ENCODE measurements at regions not wholly inside any gene's neighbourhood (a gene's known extent, or its start where the extent isn't known, plus 50 kb on each side); places are given as distances from the start of the nearest gene placed in this dataset.

DNA sequence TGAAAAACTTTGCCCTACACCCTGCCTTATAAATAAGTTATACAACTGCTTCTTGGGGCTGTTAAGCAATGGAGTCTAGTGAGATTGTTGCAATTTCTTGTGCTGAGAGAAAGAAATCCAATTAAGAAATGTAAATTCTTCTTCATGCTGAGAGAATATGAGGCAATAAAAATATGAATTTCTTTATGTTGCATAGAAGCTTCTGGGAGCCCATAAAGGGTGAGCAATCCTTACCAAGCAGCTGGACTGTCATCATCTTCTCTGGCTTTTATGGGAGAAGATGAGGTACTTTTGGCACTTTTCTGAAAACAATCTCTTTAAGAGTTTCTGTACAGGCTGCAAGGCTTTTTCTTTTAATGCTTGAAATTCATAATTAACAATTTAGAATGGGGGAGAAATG is 204.3 kb downstream of the DMRTA1 start:
- Histone ChIP-seq H3K27me3 (ENCODE audit: control insufficient read depth, extremely low read depth, insufficient read depth, low read length) (no peaks in the 10 kb centered on the region), H2AFZ (ENCODE audit: control insufficient read depth, low read length) (no peak overlapping the region), H3K79me2 (ENCODE audit: control insufficient read depth, insufficient read depth, low read length) (no peaks in the 10 kb centered on the region), H3K4me3 (ENCODE audit: control insufficient read depth in 2 of 3, extremely low read depth in 1 of 3, insufficient read depth in 2 of 3, low read depth in 1 of 3, low read length in 3 of 3) (no peak overlapping the region), H3K9me1 (ENCODE audit: control insufficient read depth, extremely low read depth, insufficient read depth, low read length) (no peaks in the 10 kb centered on the region), H3K9ac (ENCODE audit: control insufficient read depth, extremely low read depth, insufficient read depth, low read length) (no peak overlapping the region), H3K4me2 (ENCODE audit: control insufficient read depth, extremely low read depth, insufficient read depth, low read depth, low read length) (no peak overlapping the region), H3K4me1 (ENCODE audit: control insufficient read depth, extremely low read depth, insufficient read depth, low read length) (no peaks in the 10 kb centered on the region), H4K20me1 (ENCODE audit: control insufficient read depth, extremely low read depth, insufficient read depth, low read length) (no peaks in the 10 kb centered on the region), H3K36me3 (ENCODE audit: control insufficient read depth in 2 of 2, extremely low read depth in 1 of 2, insufficient read depth in 2 of 2, low read length in 2 of 2) (no peaks in the 10 kb centered on the region), H3K9me3 (ENCODE audit: control insufficient read depth, low read depth, low read length) (no peaks in the 10 kb centered on the region), H3K27ac (ENCODE audit: control insufficient read depth, insufficient read depth, low read length) (no peak overlapping the region)
- DNase-seq (ENCODE audit: low read depth, low spot score): no peak
- no peak for TF ChIP-seq EZH2 (IDR thresholded peaks at IDR 0.05; ENCODE audit: low read length)
- no peak for TF ChIP-seq CTCF (optimal IDR thresholded peaks at IDR 0.05 in 1 of 3, IDR thresholded peaks at IDR 0.05 in 1 of 3, conservative IDR thresholded peaks at IDR 0.05 in 1 of 3; ENCODE audit: extremely low read depth in 1 of 3, insufficient read depth in 2 of 3, low read length in 3 of 3)
- dilution Hi-C loops (cut with MboI; ENCODE audit: extremely low pct_ligation_motif_present, low sequenced_read_pairs): no loop called here
- no peak for FAIRE-seq

DNA sequence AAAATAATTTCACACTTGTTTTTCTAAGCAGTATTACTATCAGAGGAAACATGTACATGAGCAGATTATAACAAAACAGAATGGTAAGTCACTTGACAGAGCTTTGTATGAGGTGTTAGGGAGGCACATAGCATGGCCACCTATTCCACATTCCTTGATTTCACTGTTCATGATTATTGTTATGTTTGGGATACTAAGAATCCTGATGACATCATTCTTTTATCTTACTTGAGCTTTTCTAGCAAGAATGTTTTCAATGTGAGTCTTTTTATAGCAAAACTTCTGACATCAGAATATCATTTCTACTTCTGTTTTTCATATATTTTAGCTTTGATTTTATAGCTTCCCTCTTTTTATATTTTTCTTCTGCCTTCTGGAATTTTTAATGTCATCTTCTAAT is 208.2 kb downstream of the DMRTA1 start:
- H3K9me1 ChIP-seq (ENCODE audit: control insufficient read depth, extremely low read depth, insufficient read depth, low read length): no peaks in the 10 kb centered on the region
- no peaks in the 10 kb centered on the region for H3K79me2 ChIP-seq (ENCODE audit: control insufficient read depth, insufficient read depth, low read length)
- H3K4me3 ChIP-seq (ENCODE audit: control insufficient read depth in 2 of 3, extremely low read depth in 1 of 3, insufficient read depth in 2 of 3, low read depth in 1 of 3, low read length in 3 of 3): no peak overlapping the region
- H3K9me3 ChIP-seq (ENCODE audit: control insufficient read depth, low read depth, low read length): no peaks in the 10 kb centered on the region
- FAIRE-seq (no peak), DNase-seq (ENCODE audit: low read depth, low spot score) (no peak)
- no peak overlapping the region for H3K27ac ChIP-seq (ENCODE audit: control insufficient read depth, insufficient read depth, low read length)
- no peaks in the 10 kb centered on the region for H4K20me1 ChIP-seq (ENCODE audit: control insufficient read depth, extremely low read depth, insufficient read depth, low read length)
- H3K27me3 ChIP-seq (ENCODE audit: control insufficient read depth, extremely low read depth, insufficient read depth, low read length): no peaks in the 10 kb centered on the region
- H3K9ac ChIP-seq (ENCODE audit: control insufficient read depth, extremely low read depth, insufficient read depth, low read length): no peak overlapping the region
- no peaks in the 10 kb centered on the region for H3K36me3 ChIP-seq (ENCODE audit: control insufficient read depth in 2 of 2, extremely low read depth in 1 of 2, insufficient read depth in 2 of 2, low read length in 2 of 2)
- no peak for TF ChIP-seq EZH2 (IDR thresholded peaks at IDR 0.05; ENCODE audit: low read length)
- dilution Hi-C loops (cut with MboI; ENCODE audit: extremely low pct_ligation_motif_present, low sequenced_read_pairs): no loop called here
- H3K4me2 ChIP-seq (ENCODE audit: control insufficient read depth, extremely low read depth, insufficient read depth, low read depth, low read length): no peak overlapping the region
- H2AFZ ChIP-seq (ENCODE audit: control insufficient read depth, low read length): no peak overlapping the region
- no peaks in the 10 kb centered on the region for H3K4me1 ChIP-seq (ENCODE audit: control insufficient read depth, extremely low read depth, insufficient read depth, low read length)

DNA sequence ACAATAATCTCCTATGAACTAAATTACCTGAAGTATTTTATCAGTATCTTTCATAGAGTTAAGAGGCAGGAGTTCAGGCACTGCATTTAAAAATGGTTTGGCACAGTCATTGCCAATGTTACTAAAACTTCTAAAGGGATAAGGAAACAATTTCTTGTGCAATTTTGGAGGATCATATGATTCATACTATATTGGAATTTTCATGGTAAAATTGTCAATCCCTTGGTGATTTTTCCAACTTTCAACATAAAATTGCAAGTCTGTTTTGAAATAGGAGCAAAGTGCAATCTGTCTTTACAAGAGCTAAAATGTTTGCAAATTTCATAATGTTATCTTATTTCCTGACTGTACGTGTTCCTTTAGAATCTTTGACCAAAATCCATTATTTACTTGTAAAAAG is 211.1 kb downstream of the DMRTA1 start:
- no peak overlapping the region for H3K9ac ChIP-seq (ENCODE audit: control insufficient read depth, extremely low read depth, insufficient read depth, low read length)

More for the DNA sequence above, 211.1 kb downstream of the DMRTA1 start:
- DNase-seq (ENCODE audit: low read depth, low spot score) (no peak), FAIRE-seq (no peak)
- H3K4me3 ChIP-seq (ENCODE audit: control insufficient read depth in 2 of 3, extremely low read depth in 1 of 3, insufficient read depth in 2 of 3, low read depth in 1 of 3, low read length in 3 of 3): no peak overlapping the region
- dilution Hi-C loops (cut with MboI; ENCODE audit: extremely low pct_ligation_motif_present, low sequenced_read_pairs): no loop called here
- H3K9me3 ChIP-seq (ENCODE audit: control insufficient read depth, low read depth, low read length): no peaks in the 10 kb centered on the region
- no peaks in the 10 kb centered on the region for H3K9me1 ChIP-seq (ENCODE audit: control insufficient read depth, extremely low read depth, insufficient read depth, low read length)
- H3K79me2 ChIP-seq (ENCODE audit: control insufficient read depth, insufficient read depth, low read length): no peaks in the 10 kb centered on the region
- H4K20me1 ChIP-seq (ENCODE audit: control insufficient read depth, extremely low read depth, insufficient read depth, low read length): no peaks in the 10 kb centered on the region
- H3K4me2 ChIP-seq (ENCODE audit: control insufficient read depth, extremely low read depth, insufficient read depth, low read depth, low read length): no peak overlapping the region
- H3K36me3 ChIP-seq (ENCODE audit: control insufficient read depth in 2 of 2, extremely low read depth in 1 of 2, insufficient read depth in 2 of 2, low read length in 2 of 2): no peaks in the 10 kb centered on the region
- H3K27ac ChIP-seq (ENCODE audit: control insufficient read depth, insufficient read depth, low read length): no peak overlapping the region
- TF ChIP-seq CTCF (optimal IDR thresholded peaks at IDR 0.05 in 1 of 3, IDR thresholded peaks at IDR 0.05 in 1 of 3, conservative IDR thresholded peaks at IDR 0.05 in 1 of 3; ENCODE audit: extremely low read depth in 1 of 3, insufficient read depth in 2 of 3, low read length in 3 of 3) (no peak), EZH2 (IDR thresholded peaks at IDR 0.05; ENCODE audit: low read length) (no peak)
- no peaks in the 10 kb centered on the region for H3K4me1 ChIP-seq (ENCODE audit: control insufficient read depth, extremely low read depth, insufficient read depth, low read length)
- no peaks in the 10 kb centered on the region for H3K27me3 ChIP-seq (ENCODE audit: control insufficient read depth, extremely low read depth, insufficient read depth, low read length)
- no peak overlapping the region for H2AFZ ChIP-seq (ENCODE audit: control insufficient read depth, low read length)
